IMR-90 (cell line): ENCODE measurements at regions not wholly inside any gene's neighbourhood (a gene's known extent, or its start where the extent isn't known, plus 50 kb on each side); places are given as distances from the start of the nearest gene placed in this dataset.

Source experiments
- ATAC-seq: fragments of 200-7000 bp; cut with Tn5 transposase; 2 replicates; pipeline ENCODE4 v1.9.1; 2020; ENCODE audit warnings: low read depth, mild to moderate bottlenecking, moderate library complexity
- BruUV-seq: library from RNA; stranded (reverse); fragments of 400-500 nt; replicated peaks from 2 replicates; lab custom pipeline; 2021; lab: Mats Ljungman, UMichigan
- CTCF ChIA-PET: fragments of 300-600 bp; formaldehyde crosslinking; extraction: SDS; loops from one replicate; lab custom pipeline; 2021; ENCODE audit warnings: antibody characterized with exemption; lab: Yijun Ruan, JAX
- POLR2A ChIA-PET: fragments of 300-600 bp; sonication (Branson Sonifier 250); formaldehyde crosslinking; loops from one replicate; lab custom pipeline; 2022; ENCODE audit warnings: antibody characterized with exemption; ENCODE audit not compliant: unreplicated experiment; lab: Charles Lee
- DNase-seq: peaks from one replicate; pipeline ENCODE4 v3.0.0; 2013
- H2AFZ ChIP-seq: replicated peaks from 2 replicates; pipeline ENCODE3; 2013; ENCODE audit warnings: low read length, mild to moderate bottlenecking; ENCODE audit not compliant: poor library complexity
- H2AK5ac ChIP-seq: 2 replicates; pipeline ENCODE4 v1.6.1; 2013; ENCODE audit warnings: low read depth, low read length, inconsistent platforms
- H2AK9ac ChIP-seq: replicated peaks from 2 replicates; pipeline ENCODE3; 2013; ENCODE audit warnings: mild to moderate bottlenecking, low read depth, low read length, moderate library complexity; ENCODE audit not compliant: poor library complexity
- H2BK120ac ChIP-seq: 2 replicates; pipeline ENCODE4 v1.6.1; 2013; ENCODE audit warnings: low read depth, low read length, inconsistent platforms
- H2BK15ac ChIP-seq: 3 replicates; pipeline ENCODE4 v1.6.1; 2013; ENCODE audit warnings: low read depth, low read length, inconsistent platforms
- H2BK20ac ChIP-seq: 2 replicates; pipeline ENCODE4 v1.6.1; 2013; ENCODE audit warnings: low read depth, mild to moderate bottlenecking, inconsistent platforms, low read length, moderate library complexity
- H2BK5ac ChIP-seq: 2 replicates; pipeline ENCODE4 v1.6.1; 2013; ENCODE audit warnings: mild to moderate bottlenecking, low read depth, low read length, inconsistent platforms; ENCODE audit not compliant: poor library complexity, severe bottlenecking
- H3K14ac ChIP-seq: replicated peaks from 2 replicates; pipeline ENCODE4 v1.6.1; 2013; ENCODE audit warnings: low read depth, low read length, inconsistent platforms
- H3K18ac ChIP-seq: 2 replicates; pipeline ENCODE4 v1.6.1; 2013; ENCODE audit warnings: low read depth, low read length, control low read depth
- H3K23ac ChIP-seq: 2 replicates; pipeline ENCODE4 v1.6.1; 2013; ENCODE audit warnings: low read depth, low read length, inconsistent platforms
- H3K27ac ChIP-seq: 2 replicates; pipeline ENCODE4 v1.5.1; 2013; ENCODE audit warnings: mild to moderate bottlenecking, control low read depth, low read length; ENCODE audit not compliant: insufficient read depth
- H3K27me3 ChIP-seq: 2 replicates; pipeline ENCODE4 v1.6.1; 2013; ENCODE audit warnings: low read length; ENCODE audit not compliant: control insufficient read depth, insufficient read depth
- H3K36me3 ChIP-seq: 2 replicates; pipeline ENCODE4 v1.6.1; 2013; ENCODE audit warnings: low read length, mixed read lengths; ENCODE audit not compliant: control insufficient read depth, insufficient read depth
- H3K4ac ChIP-seq: 2 replicates; pipeline ENCODE4 v1.6.1; 2013; ENCODE audit warnings: low read depth, low read length, inconsistent platforms
- H3K4me1 ChIP-seq: 2 replicates; pipeline ENCODE4 v1.6.1; 2013; ENCODE audit warnings: low read length, mixed read lengths; ENCODE audit not compliant: control insufficient read depth, insufficient read depth
- H3K4me2 ChIP-seq: 2 replicates; pipeline ENCODE4 v1.6.1; 2013; ENCODE audit warnings: low read depth, mild to moderate bottlenecking, control low read depth, low read length, moderate library complexity
- H3K4me3 ChIP-seq: 2 replicates; pipeline ENCODE4 v1.5.1; 2013; ENCODE audit warnings: low read depth, mild to moderate bottlenecking, control low read depth, low read length, moderate library complexity; ENCODE audit not compliant: insufficient read depth
- H3K56ac ChIP-seq: 2 replicates; pipeline ENCODE4 v1.6.1; 2013; ENCODE audit warnings: low read length, inconsistent platforms; ENCODE audit not compliant: insufficient read depth; ENCODE audit errors: extremely low read depth
- H3K79me1 ChIP-seq, 2 experiments: 2 replicates each; pipeline ENCODE4 v1.6.1; 2013; ENCODE audit warnings: low read length in 2 of 2, inconsistent platforms in 1 of 2, low read depth in 1 of 2
- H3K9ac ChIP-seq: 2 replicates; pipeline ENCODE4 v1.6.1; 2013; ENCODE audit warnings: low read depth, low read length, control low read depth
- H3K9me1 ChIP-seq: 2 replicates; pipeline ENCODE4 v1.6.1; 2013; ENCODE audit warnings: low read length, inconsistent platforms; ENCODE audit not compliant: insufficient read depth
- H3K9me3 ChIP-seq: 2 replicates; pipeline ENCODE4 v1.6.1; 2013; ENCODE audit warnings: low read length; ENCODE audit not compliant: control insufficient read depth, insufficient read depth
- H4K20me1 ChIP-seq: 2 replicates; pipeline ENCODE4 v1.6.1; 2013; ENCODE audit warnings: low read length, inconsistent platforms; ENCODE audit not compliant: insufficient read depth
- H4K5ac ChIP-seq: 2 replicates; pipeline ENCODE4 v1.6.1; 2013; ENCODE audit warnings: mild to moderate bottlenecking, low read depth, low read length, control low read depth
- H4K8ac ChIP-seq, 2 experiments: 2 replicates each; pipeline ENCODE4 v1.6.1; 2013; ENCODE audit warnings: low read depth in 2 of 2, low read length in 2 of 2, control low read depth in 1 of 2, inconsistent platforms in 1 of 2
- H4K91ac ChIP-seq: 2 replicates; pipeline ENCODE4 v1.6.1; 2013; ENCODE audit warnings: low read depth, low read length, inconsistent platforms; ENCODE audit not compliant: insufficient read depth
- BHLHE40 ChIP-seq: fragments of 150-350 bp; IDR thresholded peaks from 2 replicates; pipeline ENCODE4 v1.6.1; 2016; ENCODE audit warnings: mild to moderate bottlenecking, low read depth, low read length
- CEBPB ChIP-seq: IDR thresholded peaks from 2 replicates; pipeline ENCODE4 v1.6.1; 2012; ENCODE audit warnings: low read depth, low read length, improper control_type of control experiment
- ELK1 ChIP-seq: fragments of 150-350 bp; IDR thresholded peaks from 2 replicates; pipeline ENCODE4 v1.6.1; 2016; ENCODE audit warnings: low read depth, mild to moderate bottlenecking, low read length, moderate library complexity, borderline replicate concordance
- FOS ChIP-seq: fragments of 150-350 bp; IDR thresholded peaks from 2 replicates; pipeline ENCODE4 v1.6.1; 2016; ENCODE audit warnings: low read depth, low read length
- MAZ ChIP-seq: IDR thresholded peaks from 2 replicates; pipeline ENCODE4 v1.6.1; 2012; ENCODE audit warnings: low read depth, mild to moderate bottlenecking, low read length, improper control_type of control experiment, moderate library complexity, borderline replicate concordance
- MXI1 ChIP-seq: IDR thresholded peaks from 2 replicates; pipeline ENCODE4 v1.6.1; 2012; ENCODE audit warnings: low read depth, mild to moderate bottlenecking, low read length, moderate library complexity, borderline replicate concordance
- POLR2A ChIP-seq: IDR thresholded peaks from 2 replicates; pipeline ENCODE4 v1.6.1; 2012; ENCODE audit warnings: mild to moderate bottlenecking, low read depth, low read length
- RAD21 ChIP-seq: IDR thresholded peaks from 2 replicates; pipeline ENCODE4 v1.6.1; 2012; ENCODE audit warnings: low read length, improper control_type of control experiment
- RCOR1 ChIP-seq: IDR thresholded peaks from 2 replicates; pipeline ENCODE4 v1.6.1; 2012; ENCODE audit warnings: mild to moderate bottlenecking, low read length, improper control_type of control experiment; ENCODE audit not compliant: insufficient replicate concordance
- RFX5 ChIP-seq: IDR thresholded peaks from 2 replicates; pipeline ENCODE4 v1.8.0; 2012; ENCODE audit warnings: low read depth, mild to moderate bottlenecking, low read length, moderate library complexity
- SMC3 ChIP-seq: fragments of 150-350 bp; IDR thresholded peaks from 2 replicates; pipeline ENCODE4 v1.6.1; 2016; ENCODE audit warnings: low read depth, mild to moderate bottlenecking, antibody characterized with exemption, low read length, moderate library complexity
- USF2 ChIP-seq: fragments of 150-350 bp; IDR thresholded peaks from 2 replicates; pipeline ENCODE4 v1.6.1; 2017; ENCODE audit warnings: mild to moderate bottlenecking, antibody characterized with exemption, low read length, low read depth
- WGBS, 2 experiments: methylation state at CpG; one replicate each; pipeline versions ENCODE4 v1.1.5 to v1.1.7; 2013; ENCODE audit warnings: missing lambda C conversion rate in 2 of 2; ENCODE audit not compliant: insufficient read length in 1 of 2; ENCODE audit errors: extremely low coverage in 2 of 2; 5-methylcytosine and 5-hydroxymethylcytosine counted together
- dilution Hi-C: fragments of 300-500 bp; cut with HindIII; formaldehyde crosslinking; loops from one replicate; pipeline ENCODE4 v1.14.3; 2018; ENCODE audit warnings: low sequenced_read_pairs; ENCODE audit not compliant: unreplicated experiment
- in situ Hi-C: fragments of 300-500 bp; cut with MboI; formaldehyde crosslinking; loops from 3 replicates; pipeline ENCODE4 v1.14.3; 2019; ENCODE audit warnings: low sequenced_read_pairs, inconsistent platforms, mixed read lengths
- intact Hi-C: fragments of 100-400 bp; cut with micrococcal nuclease; formaldehyde crosslinking; loops from 2 replicates; pipeline ENCODE4 v1.10.0; 2022
- TF ChIP-seq, protein P1 (sequence below): conservative IDR thresholded peaks from 2 replicates; pipeline ENCODE4 v1.5.1; 2012; ENCODE audit warnings: mild to moderate bottlenecking, low read depth, low read length, improper control_type of control experiment

GRCh38 chr3:153864793-153865192 is 256.4 kb upstream of the ARHGEF26 start:
- no peak for TF ChIP-seq BHLHE40
- TF ChIP-seq RFX5, result no peak
- no peak for TF ChIP-seq MXI1
- TF ChIP-seq CEBPB, result no peak
- TF ChIP-seq USF2, result no peak
- no peak for TF ChIP-seq RAD21
- no peak for TF ChIP-seq ELK1
- TF ChIP-seq RCOR1, result no peak
- TF ChIP-seq, protein P1, sequence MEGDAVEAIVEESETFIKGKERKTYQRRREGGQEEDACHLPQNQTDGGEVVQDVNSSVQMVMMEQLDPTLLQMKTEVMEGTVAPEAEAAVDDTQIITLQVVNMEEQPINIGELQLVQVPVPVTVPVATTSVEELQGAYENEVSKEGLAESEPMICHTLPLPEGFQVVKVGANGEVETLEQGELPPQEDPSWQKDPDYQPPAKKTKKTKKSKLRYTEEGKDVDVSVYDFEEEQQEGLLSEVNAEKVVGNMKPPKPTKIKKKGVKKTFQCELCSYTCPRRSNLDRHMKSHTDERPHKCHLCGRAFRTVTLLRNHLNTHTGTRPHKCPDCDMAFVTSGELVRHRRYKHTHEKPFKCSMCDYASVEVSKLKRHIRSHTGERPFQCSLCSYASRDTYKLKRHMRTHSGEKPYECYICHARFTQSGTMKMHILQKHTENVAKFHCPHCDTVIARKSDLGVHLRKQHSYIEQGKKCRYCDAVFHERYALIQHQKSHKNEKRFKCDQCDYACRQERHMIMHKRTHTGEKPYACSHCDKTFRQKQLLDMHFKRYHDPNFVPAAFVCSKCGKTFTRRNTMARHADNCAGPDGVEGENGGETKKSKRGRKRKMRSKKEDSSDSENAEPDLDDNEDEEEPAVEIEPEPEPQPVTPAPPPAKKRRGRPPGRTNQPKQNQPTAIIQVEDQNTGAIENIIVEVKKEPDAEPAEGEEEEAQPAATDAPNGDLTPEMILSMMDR, result no peak
- no peak for TF ChIP-seq SMC3
- TF ChIP-seq POLR2A, result no peak
- no peak for TF ChIP-seq MAZ
- no peak for TF ChIP-seq FOS
- CTCF ChIA-PET, result no interaction called here
- in situ Hi-C loops, result no loop called here

More at GRCh38 chr3:153864793-153865192, 256.4 kb upstream of the ARHGEF26 start:
- Histone ChIP-seq H2AK9ac (no peak overlapping the region), H3K9me3 (no peaks in the 10 kb centered on the region), H2BK5ac (no peak overlapping the region), H3K56ac (no peak overlapping the region), H3K36me3 (no peaks in the 10 kb centered on the region), H3K27ac (no peak overlapping the region), H2AK5ac (no peak overlapping the region), H2AFZ (no peak overlapping the region), H3K27me3 (no peaks in the 10 kb centered on the region), H2BK20ac (no peak overlapping the region), H3K9ac (no peak overlapping the region), H3K23ac (no peak overlapping the region), H4K20me1 (no peaks in the 10 kb centered on the region), H4K8ac (no peak overlapping the region), H3K4me1 (no peaks in the 10 kb centered on the region), H3K18ac (no peak overlapping the region), H3K4ac (no peak overlapping the region), H2BK15ac (no peak overlapping the region), H3K9me1 (no peaks in the 10 kb centered on the region), H4K91ac (no peak overlapping the region), H3K4me2 (no peak overlapping the region), H4K5ac (no peak overlapping the region), H2BK120ac (no peak overlapping the region), H3K4me3 (no peak overlapping the region), H3K14ac (no peak overlapping the region), H3K79me1 (no peaks in the 10 kb centered on the region)
- no TSS peak for BruUV-seq
- dilution Hi-C loops (no loop called here), intact Hi-C loops (no loop called here)
- DNase-seq (no peak), ATAC-seq (no peak)
- no CpG with 5 or more reads among the region's 2 CpGs for WGBS, 2 experiments
- POLR2A ChIA-PET, result no interaction called here
